Peyer's patch (tissue), 4 donors: ENCODE measurements at regions not wholly inside any gene's neighbourhood (a gene's known extent, or its start where the extent isn't known, plus 50 kb on each side); places are given as distances from the start of the nearest gene placed in this dataset.

ENCODE experiments used
- POLR2A ChIP-seq, 2 donors: fragments of 450-650 bp; IDR thresholded peaks; one replicate each; pipeline ENCODE4 v1.5.1; 2017; ENCODE audit warnings: antibody characterized with exemption in 2 of 2, mild to moderate bottlenecking in 2 of 2, moderate library complexity in 2 of 2
- TF ChIP-seq, protein P1 (sequence below), 6 experiments: fragments of 450-650 bp in 4 of 6; fragments of 200-600 bp in 2 of 6; sonication (generic) in 1 of 6; IDR thresholded peaks; one replicate each; pipeline ENCODE4 v1.5.1; 2017 to 2019; ENCODE audit warnings: antibody characterized with exemption in 6 of 6, mild to moderate bottlenecking in 3 of 6, moderate library complexity in 1 of 6

DNA sequence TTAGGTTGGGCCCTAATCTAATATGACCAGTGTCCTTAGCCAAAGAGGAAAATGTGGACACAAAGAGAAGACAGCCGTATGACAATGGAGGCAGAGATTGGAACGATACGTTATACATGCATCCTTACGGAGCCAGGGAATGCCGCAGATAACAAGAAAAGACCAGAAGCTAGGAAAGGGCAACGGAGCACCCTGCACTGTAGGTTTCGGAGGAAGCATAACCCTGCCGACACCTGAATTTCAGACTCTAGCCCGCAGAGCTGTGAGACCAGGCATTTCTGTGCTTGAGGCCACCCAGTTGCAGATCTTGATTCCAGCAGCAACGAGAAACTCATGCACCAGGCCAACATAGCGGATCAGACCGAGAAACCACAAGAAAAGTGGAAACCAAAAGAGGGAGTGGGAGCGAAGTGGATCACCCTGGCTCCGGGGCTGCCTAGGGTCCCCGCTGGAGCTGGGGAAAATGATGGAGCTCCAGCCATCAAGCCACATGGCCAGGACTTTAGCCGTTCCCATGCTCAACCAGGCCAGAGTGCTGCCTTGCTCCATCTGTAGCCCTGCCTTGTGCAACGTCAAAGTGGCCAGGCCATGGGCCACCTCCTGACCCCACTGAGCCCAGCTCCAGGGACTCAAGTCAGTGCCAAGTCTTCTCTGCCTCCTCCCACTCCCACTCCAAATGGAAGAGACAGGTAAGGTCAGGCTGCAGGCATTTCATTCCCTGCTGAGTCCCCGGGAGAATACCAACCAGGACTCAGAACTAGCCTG lies 51.7 kb upstream of the RPL38 start:
- no peak for TF ChIP-seq POLR2A (IDR thresholded peaks at IDR 0.05)
- TF ChIP-seq, protein P1, sequence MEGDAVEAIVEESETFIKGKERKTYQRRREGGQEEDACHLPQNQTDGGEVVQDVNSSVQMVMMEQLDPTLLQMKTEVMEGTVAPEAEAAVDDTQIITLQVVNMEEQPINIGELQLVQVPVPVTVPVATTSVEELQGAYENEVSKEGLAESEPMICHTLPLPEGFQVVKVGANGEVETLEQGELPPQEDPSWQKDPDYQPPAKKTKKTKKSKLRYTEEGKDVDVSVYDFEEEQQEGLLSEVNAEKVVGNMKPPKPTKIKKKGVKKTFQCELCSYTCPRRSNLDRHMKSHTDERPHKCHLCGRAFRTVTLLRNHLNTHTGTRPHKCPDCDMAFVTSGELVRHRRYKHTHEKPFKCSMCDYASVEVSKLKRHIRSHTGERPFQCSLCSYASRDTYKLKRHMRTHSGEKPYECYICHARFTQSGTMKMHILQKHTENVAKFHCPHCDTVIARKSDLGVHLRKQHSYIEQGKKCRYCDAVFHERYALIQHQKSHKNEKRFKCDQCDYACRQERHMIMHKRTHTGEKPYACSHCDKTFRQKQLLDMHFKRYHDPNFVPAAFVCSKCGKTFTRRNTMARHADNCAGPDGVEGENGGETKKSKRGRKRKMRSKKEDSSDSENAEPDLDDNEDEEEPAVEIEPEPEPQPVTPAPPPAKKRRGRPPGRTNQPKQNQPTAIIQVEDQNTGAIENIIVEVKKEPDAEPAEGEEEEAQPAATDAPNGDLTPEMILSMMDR (IDR thresholded peaks at IDR 0.05): no peak
